ENCODE measurements at regions not wholly inside any gene's neighbourhood (a gene's known extent, or its start where the extent isn't known, plus 50 kb on each side); places are given as distances from the start of the nearest gene placed in this dataset.

- intact Hi-C loops (cut with micrococcal nuclease), result no loop called here
These were observed 153.5 kb downstream of the MACC1 start for GRCh38 chr7:20063644-20064043.

GRCh38 chr7:20062932-20063331 lies 154.3 kb downstream of the MACC1 start:
- H3K4me3 ChIP-seq (replicated peaks in 1 of 3; ENCODE audit: low read depth in 2 of 3, low read length in 3 of 3), result no peak overlapping the region
- H3K4me2 ChIP-seq (replicated peaks; ENCODE audit: extremely low read depth, low read length, poor library complexity, severe bottlenecking), result no peak overlapping the region
- no peaks in the 10 kb centered on the region for H4K20me1 ChIP-seq (ENCODE audit: insufficient read depth, low read length)
- H3K27me3 ChIP-seq (ENCODE audit: control insufficient read depth in 2 of 2, insufficient read depth in 2 of 2, low read length in 2 of 2), result no peaks in the 10 kb centered on the region
- Mint-ChIP-seq H3K4me1 (no peaks in the 10 kb centered on the region), H3K27me3 (ENCODE audit: low read depth in 3 of 3) (no peaks in the 10 kb centered on the region), H3K4me3 (no peak overlapping the region), H3K36me3 (no peaks in the 10 kb centered on the region), H3K27ac (no peak overlapping the region), H3K9me3 (peaks cover 0 to 9% (median 3%) of the 10 kb centered on the region in 7 donors)
- no peak overlapping the region for H3K27ac ChIP-seq (ENCODE audit: low read depth in 1 of 2, low read length in 2 of 2)
- H3K4me1 ChIP-seq (ENCODE audit: control insufficient read depth in 1 of 2, insufficient read depth in 2 of 2, low read length in 2 of 2), result no peaks in the 10 kb centered on the region
- H3K9me3 ChIP-seq (replicated peaks in 1 of 2; ENCODE audit: control insufficient read depth in 1 of 2, insufficient read depth in 1 of 2, low read length in 2 of 2), result peaks cover 0 to 4% of the 10 kb centered on the region in 2 donors
- no peaks in the 10 kb centered on the region for H3K79me2 ChIP-seq (ENCODE audit: insufficient read depth, low read length)
- no peak overlapping the region for H3K9ac ChIP-seq (ENCODE audit: insufficient read depth, low read length, poor library complexity, severe bottlenecking)
- no peaks in the 10 kb centered on the region for H3K36me3 ChIP-seq (replicated peaks in 1 of 2; ENCODE audit: control insufficient read depth in 1 of 2, insufficient read depth in 2 of 2, low read length in 2 of 2)
- no peak for TF ChIP-seq CTCF (IDR thresholded peaks at IDR 0.05)
- WGBS (ENCODE audit: insufficient coverage), result no CpG with 5 or more reads among the region's 1 CpG
- intact Hi-C loops (cut with micrococcal nuclease), result no loop called here
- H2AFZ ChIP-seq (ENCODE audit: insufficient read depth, low read depth, low read length, poor library complexity, severe bottlenecking), result no peak overlapping the region
- DNase-seq, result no peak

More at GRCh38 chr7:20063644-20064043, 153.5 kb downstream of the MACC1 start:
- TF ChIP-seq CTCF (IDR thresholded peaks at IDR 0.05), result no peak
- no peaks in the 10 kb centered on the region for H3K27me3 ChIP-seq (ENCODE audit: control insufficient read depth in 2 of 2, insufficient read depth in 2 of 2, low read length in 2 of 2)
- no peaks in the 10 kb centered on the region for H3K4me1 Mint-ChIP-seq
- 100% methylated on average over 1 of the region's 3 CpGs for WGBS (ENCODE audit: insufficient coverage)
- H2AFZ ChIP-seq (ENCODE audit: insufficient read depth, low read depth, low read length, poor library complexity, severe bottlenecking), result no peak overlapping the region
- H3K4me3 Mint-ChIP-seq, result no peak overlapping the region
- DNase-seq, result no peak
- H4K20me1 ChIP-seq (ENCODE audit: insufficient read depth, low read length), result no peaks in the 10 kb centered on the region
- H3K9me3 Mint-ChIP-seq, result peaks cover 3 to 12% (median 4%) of the 10 kb centered on the region in 7 donors
- H3K4me2 ChIP-seq (replicated peaks; ENCODE audit: extremely low read depth, low read length, poor library complexity, severe bottlenecking), result no peak overlapping the region
- no peaks in the 10 kb centered on the region for H3K79me2 ChIP-seq (ENCODE audit: insufficient read depth, low read length)
- no peak overlapping the region for H3K4me3 ChIP-seq (replicated peaks in 1 of 3; ENCODE audit: low read depth in 2 of 3, low read length in 3 of 3)
- no peaks in the 10 kb centered on the region for H3K36me3 Mint-ChIP-seq
- no peaks in the 10 kb centered on the region for H3K4me1 ChIP-seq (ENCODE audit: control insufficient read depth in 1 of 2, insufficient read depth in 2 of 2, low read length in 2 of 2)
- no peak overlapping the region for H3K27ac Mint-ChIP-seq
- no peaks in the 10 kb centered on the region for H3K27me3 Mint-ChIP-seq (ENCODE audit: low read depth in 3 of 3)
- no peaks in the 10 kb centered on the region for H3K36me3 ChIP-seq (replicated peaks in 1 of 2; ENCODE audit: control insufficient read depth in 1 of 2, insufficient read depth in 2 of 2, low read length in 2 of 2)
- H3K9me3 ChIP-seq (replicated peaks in 1 of 2; ENCODE audit: control insufficient read depth in 1 of 2, insufficient read depth in 1 of 2, low read length in 2 of 2), result peaks cover 0 to 9% of the 10 kb centered on the region in 2 donors
- H3K27ac ChIP-seq (ENCODE audit: low read depth in 1 of 2, low read length in 2 of 2), result no peak overlapping the region
- H3K9ac ChIP-seq (ENCODE audit: insufficient read depth, low read length, poor library complexity, severe bottlenecking), result no peak overlapping the region

Measured in CD14-positive monocyte (primary cell).